ENCODE measurements at regions not wholly inside any gene's neighbourhood (a gene's known extent, or its start where the extent isn't known, plus 50 kb on each side); places are given as distances from the start of the nearest gene placed in this dataset.
"Not testable (repeated sequence)": the region's sequence is repeated elsewhere in the genome, so short reads cannot be mapped to it uniquely, and the experiment has no call there.

GRCh38 chr13:107801621-107802020 lies 413.7 kb downstream of the LIG4 start:
- no peak overlapping the region for H3K4me3 ChIP-seq (ENCODE audit: low read depth, low read length)
- peak in 2 of 6 donors; percentile 20 to 71 for DNase-seq (ENCODE audit: low read depth in 4 of 6, low spot score in 6 of 6)
- no peaks in the 10 kb centered on the region for H3K36me3 ChIP-seq (ENCODE audit: control insufficient read depth, insufficient read depth, low read length)
- no peaks in the 10 kb centered on the region for H3K27me3 ChIP-seq (ENCODE audit: control insufficient read depth, insufficient read depth, low read length)
- WGBS (ENCODE audit: insufficient coverage) = 24% methylated on average over 4 of the region's 9 CpGs
- H3K9me3 ChIP-seq (ENCODE audit: control insufficient read depth, insufficient read depth, low read length) = no peaks in the 10 kb centered on the region
- H3K27ac ChIP-seq (ENCODE audit: low read depth, low read length) = no peak overlapping the region
- no peaks in the 10 kb centered on the region for H3K4me1 ChIP-seq (ENCODE audit: control insufficient read depth, insufficient read depth, low read length)

GRCh38 chr13:107799001-107799400 lies 416.3 kb downstream of the LIG4 start:
- Histone ChIP-seq H3K27ac (ENCODE audit: low read depth, low read length) (no peak overlapping the region), H3K27me3 (ENCODE audit: control insufficient read depth, insufficient read depth, low read length) (no peaks in the 10 kb centered on the region), H3K36me3 (ENCODE audit: control insufficient read depth, insufficient read depth, low read length) (no peaks in the 10 kb centered on the region), H3K4me1 (ENCODE audit: control insufficient read depth, insufficient read depth, low read length) (no peaks in the 10 kb centered on the region), H3K4me3 (ENCODE audit: low read depth, low read length) (no peak overlapping the region), H3K9me3 (ENCODE audit: control insufficient read depth, insufficient read depth, low read length) (no peaks in the 10 kb centered on the region)
- no CpG with 5 or more reads among the region's 5 CpGs for WGBS (ENCODE audit: insufficient coverage)
- DNase-seq (ENCODE audit: low read depth in 4 of 6, low spot score in 6 of 6) = peak in 1 of 6 donors; percentile 44

- H3K27me3 ChIP-seq (ENCODE audit: control insufficient read depth, insufficient read depth, low read length) = no peaks in the 10 kb centered on the region
- no CpG with 5 or more reads among the region's 1 CpG for WGBS (ENCODE audit: insufficient coverage)
- no peaks in the 10 kb centered on the region for H3K36me3 ChIP-seq (ENCODE audit: control insufficient read depth, insufficient read depth, low read length)
- no peak overlapping the region for H3K4me3 ChIP-seq (ENCODE audit: low read depth, low read length)
- H3K9me3 ChIP-seq (ENCODE audit: control insufficient read depth, insufficient read depth, low read length) = no peaks in the 10 kb centered on the region
- no peak for DNase-seq (ENCODE audit: low read depth in 4 of 6, low spot score in 6 of 6)
- no peaks in the 10 kb centered on the region for H3K4me1 ChIP-seq (ENCODE audit: control insufficient read depth, insufficient read depth, low read length)
- H3K27ac ChIP-seq (ENCODE audit: low read depth, low read length) = no peak overlapping the region
Observed at GRCh38 chr13:107790397-107790796, 424.9 kb downstream of the LIG4 start.

- WGBS (ENCODE audit: insufficient coverage) = 85% methylated on average over 4 of the region's 8 CpGs
- no peak overlapping the region for H3K4me3 ChIP-seq (ENCODE audit: low read depth, low read length)
- H3K9me3 ChIP-seq (ENCODE audit: control insufficient read depth, insufficient read depth, low read length) = no peaks in the 10 kb centered on the region
- no peaks in the 10 kb centered on the region for H3K36me3 ChIP-seq (ENCODE audit: control insufficient read depth, insufficient read depth, low read length)
- no peak overlapping the region for H3K27ac ChIP-seq (ENCODE audit: low read depth, low read length)
- DNase-seq (ENCODE audit: low read depth in 4 of 6, low spot score in 6 of 6) = no peak
- H3K4me1 ChIP-seq (ENCODE audit: control insufficient read depth, insufficient read depth, low read length) = no peaks in the 10 kb centered on the region
- no peaks in the 10 kb centered on the region for H3K27me3 ChIP-seq (ENCODE audit: control insufficient read depth, insufficient read depth, low read length)
Observed at GRCh38 chr13:107788464-107789165, 426.7 kb downstream of the LIG4 start.

GRCh38 chr13:107782646-107783045 lies 432.7 kb downstream of the LIG4 start:
- 99% methylated on average over 18 of the region's 39 CpGs for WGBS (ENCODE audit: insufficient coverage)

GRCh38 chr13:107778094-107778493 lies 437.2 kb downstream of the LIG4 start:
- Histone ChIP-seq H3K9me3 (ENCODE audit: control insufficient read depth, insufficient read depth, low read length) (no peaks in the 10 kb centered on the region), H3K4me3 (ENCODE audit: low read depth, low read length) (no peak overlapping the region), H3K27me3 (ENCODE audit: control insufficient read depth, insufficient read depth, low read length) (no peaks in the 10 kb centered on the region), H3K27ac (ENCODE audit: low read depth, low read length) (no peak overlapping the region), H3K36me3 (ENCODE audit: control insufficient read depth, insufficient read depth, low read length) (no peaks in the 10 kb centered on the region), H3K4me1 (ENCODE audit: control insufficient read depth, insufficient read depth, low read length) (no peaks in the 10 kb centered on the region)
- no peak for DNase-seq (ENCODE audit: low read depth in 4 of 6, low spot score in 6 of 6)
- WGBS (ENCODE audit: insufficient coverage) = 40% methylated on average over 1 of the region's 1 CpG

More at GRCh38 chr13:107782646-107783045, 432.7 kb downstream of the LIG4 start:
- H3K9me3 ChIP-seq (ENCODE audit: control insufficient read depth, insufficient read depth, low read length); DNase-seq (ENCODE audit: low read depth in 4 of 6, low spot score in 6 of 6); H3K36me3 ChIP-seq (ENCODE audit: control insufficient read depth, insufficient read depth, low read length); H3K27ac ChIP-seq (ENCODE audit: low read depth, low read length); H3K4me3 ChIP-seq (ENCODE audit: low read depth, low read length); H3K4me1 ChIP-seq (ENCODE audit: control insufficient read depth, insufficient read depth, low read length); H3K27me3 ChIP-seq (ENCODE audit: control insufficient read depth, insufficient read depth, low read length): not testable (repeated sequence)

GRCh38 chr13:107770541-107770940 lies 444.8 kb downstream of the LIG4 start:
- no peaks in the 10 kb centered on the region for H3K36me3 ChIP-seq (ENCODE audit: control insufficient read depth, insufficient read depth, low read length)
- no peak overlapping the region for H3K4me3 ChIP-seq (ENCODE audit: low read depth, low read length)
- H3K9me3 ChIP-seq (ENCODE audit: control insufficient read depth, insufficient read depth, low read length) = peaks cover 1% of the 10 kb centered on the region
- no peak overlapping the region for H3K27ac ChIP-seq (ENCODE audit: low read depth, low read length)
- no peaks in the 10 kb centered on the region for H3K4me1 ChIP-seq (ENCODE audit: control insufficient read depth, insufficient read depth, low read length)
- no peaks in the 10 kb centered on the region for H3K27me3 ChIP-seq (ENCODE audit: control insufficient read depth, insufficient read depth, low read length)
- DNase-seq (ENCODE audit: low read depth in 4 of 6, low spot score in 6 of 6) = peak in 2 of 6 donors; percentile 7 to 65

- DNase-seq (ENCODE audit: low read depth in 4 of 6, low spot score in 6 of 6) = peak in 1 of 6 donors; percentile 1
Observed at GRCh38 chr13:107767119-107767518, 448.2 kb downstream of the LIG4 start.

GRCh38 chr13:107765724-107766401 lies 449.5 kb downstream of the LIG4 start:
- Histone ChIP-seq H3K27ac (ENCODE audit: low read depth, low read length) (no peak overlapping the region), H3K9me3 (ENCODE audit: control insufficient read depth, insufficient read depth, low read length) (peaks cover 1% of the 10 kb centered on the region), H3K27me3 (ENCODE audit: control insufficient read depth, insufficient read depth, low read length) (no peaks in the 10 kb centered on the region), H3K36me3 (ENCODE audit: control insufficient read depth, insufficient read depth, low read length) (no peaks in the 10 kb centered on the region), H3K4me1 (ENCODE audit: control insufficient read depth, insufficient read depth, low read length) (no peaks in the 10 kb centered on the region), H3K4me3 (ENCODE audit: low read depth, low read length) (no peak overlapping the region)
- no CpG with 5 or more reads among the region's 6 CpGs for WGBS (ENCODE audit: insufficient coverage)
- peak in 1 of 6 donors; percentile 66 for DNase-seq (ENCODE audit: low read depth in 4 of 6, low spot score in 6 of 6)

More at GRCh38 chr13:107767119-107767518, 448.2 kb downstream of the LIG4 start:
- Histone ChIP-seq H3K27me3 (ENCODE audit: control insufficient read depth, insufficient read depth, low read length) (no peaks in the 10 kb centered on the region), H3K27ac (ENCODE audit: low read depth, low read length) (no peak overlapping the region), H3K4me1 (ENCODE audit: control insufficient read depth, insufficient read depth, low read length) (no peaks in the 10 kb centered on the region), H3K4me3 (ENCODE audit: low read depth, low read length) (no peak overlapping the region), H3K9me3 (ENCODE audit: control insufficient read depth, insufficient read depth, low read length) (peaks cover 1% of the 10 kb centered on the region), H3K36me3 (ENCODE audit: control insufficient read depth, insufficient read depth, low read length) (no peaks in the 10 kb centered on the region)
- WGBS (ENCODE audit: insufficient coverage) = 20% methylated on average over 1 of the region's 3 CpGs

GRCh38 chr13:107764046-107764445 lies 451.3 kb downstream of the LIG4 start:
- no CpG with 5 or more reads among the region's 1 CpG for WGBS (ENCODE audit: insufficient coverage)
- H3K27me3 ChIP-seq (ENCODE audit: control insufficient read depth, insufficient read depth, low read length) = no peaks in the 10 kb centered on the region
- H3K4me3 ChIP-seq (ENCODE audit: low read depth, low read length) = no peak overlapping the region
- DNase-seq (ENCODE audit: low read depth in 4 of 6, low spot score in 6 of 6) = no peak
- no peaks in the 10 kb centered on the region for H3K36me3 ChIP-seq (ENCODE audit: control insufficient read depth, insufficient read depth, low read length)
- H3K27ac ChIP-seq (ENCODE audit: low read depth, low read length) = no peak overlapping the region
- H3K9me3 ChIP-seq (ENCODE audit: control insufficient read depth, insufficient read depth, low read length) = peaks cover 1% of the 10 kb centered on the region
- H3K4me1 ChIP-seq (ENCODE audit: control insufficient read depth, insufficient read depth, low read length) = no peaks in the 10 kb centered on the region
